Common myeloid progenitor, CD34-positive (primary cell): ENCODE measurements at regions not wholly inside any gene's neighbourhood (a gene's known extent, or its start where the extent isn't known, plus 50 kb on each side); places are given as distances from the start of the nearest gene placed in this dataset.

Experiments
- CTCF ChIA-PET: fragments of 350-600 bp; sonication (Branson Sonifier 250); formaldehyde crosslinking; loops from one replicate; lab custom pipeline; 2021; ENCODE audit warnings: antibody characterized with exemption; lab: Charles Lee
- POLR2A ChIA-PET: fragments of 350-600 bp; sonication (Branson Sonifier 250); formaldehyde crosslinking; loops from one replicate; lab custom pipeline; 2021; ENCODE audit warnings: antibody characterized with exemption; lab: Charles Lee
- DNase-seq, 3 donors: peaks; one replicate each; pipeline versions ENCODE4 v3.0.0 to v3.0.0-alpha.2; 2013
- H3K27ac ChIP-seq, 2 experiments: 1 replicate in 1 of 2; 2 replicates in 1 of 2; pipeline ENCODE4 v1.7.0; 2013; ENCODE audit warnings: inconsistent platforms in 2 of 2, low read length in 2 of 2, mild to moderate bottlenecking in 2 of 2, low read depth in 1 of 2, moderate library complexity in 1 of 2; ENCODE audit not compliant: severe bottlenecking in 2 of 2, insufficient read depth in 1 of 2, poor library complexity in 1 of 2
- H3K27me3 ChIP-seq, 5 experiments: replicated peaks in 2 of 5; 1 replicate in 3 of 5; 2 replicates in 2 of 5; pipeline versions ENCODE4 v1.6.1 to v1.7.0; 2013; ENCODE audit warnings: low read length in 4 of 5, mild to moderate bottlenecking in 2 of 5, moderate library complexity in 2 of 5, inconsistent platforms in 1 of 5; ENCODE audit not compliant: insufficient read depth in 5 of 5, control insufficient read depth in 4 of 5
- H3K36me3 ChIP-seq, 4 experiments: 1 replicate in 2 of 4; 2 replicates in 2 of 4; pipeline versions ENCODE4 v1.6.1 to v1.7.0; 2013; ENCODE audit warnings: low read length in 3 of 4, control low read depth in 1 of 4, mild to moderate bottlenecking in 1 of 4; ENCODE audit not compliant: control insufficient read depth in 4 of 4, insufficient read depth in 4 of 4
- H3K4me1 ChIP-seq, 4 experiments: 1 replicate in 3 of 4; 2 replicates in 1 of 4; pipeline versions ENCODE4 v1.6.1 to v1.7.1; 2013; ENCODE audit warnings: low read length in 3 of 4, mild to moderate bottlenecking in 3 of 4, control low read depth in 1 of 4, inconsistent platforms in 1 of 4, moderate library complexity in 1 of 4; ENCODE audit not compliant: control insufficient read depth in 4 of 4, insufficient read depth in 4 of 4; ENCODE audit errors: control extremely low read depth in 1 of 4
- H3K4me3 ChIP-seq, 7 experiments: 1 replicate in 4 of 7; 2 replicates in 3 of 7; pipeline versions ENCODE4 v1.5.1 to v1.7.0; 2013; ENCODE audit warnings: mild to moderate bottlenecking in 7 of 7, low read length in 6 of 7, moderate library complexity in 6 of 7, inconsistent platforms in 2 of 7, low read depth in 2 of 7, control low read depth in 1 of 7; ENCODE audit not compliant: insufficient read depth in 4 of 7, control insufficient read depth in 1 of 7; ENCODE audit errors: extremely low read depth in 1 of 7
- H3K9me3 ChIP-seq, 5 experiments: 1 replicate in 4 of 5; 2 replicates in 1 of 5; pipeline versions ENCODE4 v1.6.1 to v1.7.1; 2013; ENCODE audit warnings: low read length in 4 of 5, mild to moderate bottlenecking in 2 of 5, inconsistent platforms in 1 of 5, low read depth in 1 of 5, moderate library complexity in 1 of 5; ENCODE audit not compliant: control insufficient read depth in 4 of 5, insufficient read depth in 2 of 5; ENCODE audit errors: control extremely low read depth in 1 of 5
- WGBS: methylation state at CpG from one replicate; pipeline ENCODE4 v1.1.5; 2013; ENCODE audit not compliant: insufficient coverage; 5-methylcytosine and 5-hydroxymethylcytosine counted together

DNA sequence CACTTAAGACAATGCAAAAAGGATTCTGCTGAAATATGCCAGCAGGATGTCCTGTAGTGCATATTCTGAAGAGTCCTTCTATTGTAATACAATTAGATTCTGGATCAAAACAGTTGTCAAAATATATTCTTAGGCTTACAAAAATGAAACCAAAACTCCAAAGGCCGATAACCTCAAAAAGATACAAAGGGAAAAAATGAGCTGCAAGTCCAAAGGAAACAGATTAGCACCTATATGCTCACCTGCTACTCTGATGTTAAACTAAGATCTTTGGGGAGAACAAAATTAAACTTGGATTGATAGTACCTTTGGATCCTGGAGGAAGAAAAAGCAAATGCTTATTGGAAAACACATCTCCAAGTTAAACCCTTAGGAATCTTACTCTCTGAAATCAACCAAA is 397.1 kb downstream of the SPATA31D1 start:
- Histone ChIP-seq H3K27me3 (no peaks in the 10 kb centered on the region), H3K4me1 (no peaks in the 10 kb centered on the region), H3K9me3 (no peaks in the 10 kb centered on the region), H3K36me3 (no peaks in the 10 kb centered on the region), H3K27ac (no peak overlapping the region), H3K4me3 (no peak overlapping the region)
- ChIA-PET CTCF (no interaction called here), POLR2A (no interaction called here)
- no peak for DNase-seq
- 50% methylated on average over 1 of the region's 1 CpG for WGBS

DNA sequence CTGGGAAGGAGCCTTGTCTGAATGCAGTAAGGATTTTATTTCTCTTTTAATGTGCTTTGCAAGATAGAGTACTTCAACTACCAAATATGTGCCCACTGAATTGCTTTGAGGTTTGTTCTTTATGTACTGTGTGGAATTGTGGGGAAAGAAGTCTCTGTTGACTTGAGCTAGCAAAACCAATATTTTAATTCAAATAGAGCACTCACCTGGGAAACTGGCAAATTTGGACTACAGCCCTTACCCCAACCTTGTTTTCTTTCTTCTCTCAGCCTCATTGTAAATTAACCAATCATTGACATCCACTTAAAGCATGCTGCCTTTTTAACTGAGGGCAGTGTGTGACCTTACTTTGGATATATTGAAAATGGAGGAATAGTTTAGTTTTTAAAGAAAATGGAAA is 409.0 kb downstream of the SPATA31D1 start:
- CTCF ChIA-PET, result no interaction called here
- Histone ChIP-seq H3K27ac (no peak overlapping the region), H3K4me3 (no peak overlapping the region)

DNA sequence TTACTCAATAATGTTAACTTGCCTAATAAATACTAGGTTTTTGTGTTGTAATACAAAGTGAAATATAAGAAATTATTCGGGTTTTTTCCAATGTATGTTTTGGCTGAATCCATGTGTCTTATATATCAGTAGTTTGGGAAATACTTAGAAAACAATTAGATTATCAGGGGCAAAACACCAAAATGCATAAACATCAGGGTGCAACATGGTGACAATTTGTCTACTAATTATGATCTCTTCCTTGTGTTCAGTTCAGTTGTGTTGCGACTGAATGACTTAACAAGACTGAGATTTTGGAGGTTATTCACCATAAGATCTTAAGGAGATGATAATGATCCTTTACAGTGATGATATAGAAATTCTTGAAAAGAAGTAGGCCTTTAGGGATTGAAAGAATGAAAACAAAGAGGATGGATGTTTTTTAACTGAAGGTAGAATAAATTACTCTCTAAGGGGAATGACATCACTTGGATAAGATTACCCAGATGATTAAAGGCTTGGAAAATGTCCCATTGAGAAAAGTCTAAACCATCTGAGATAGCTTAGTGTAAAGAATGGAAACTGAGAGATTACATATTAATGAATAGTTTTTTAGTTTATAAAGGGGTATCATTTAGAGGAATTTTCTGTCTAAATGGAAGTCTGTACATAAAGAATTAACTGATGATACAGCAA is 415.8 kb downstream of the SPATA31D1 start:
- Histone ChIP-seq H3K4me1 (no peaks in the 10 kb centered on the region), H3K27me3 (no peaks in the 10 kb centered on the region), H3K9me3 (no peaks in the 10 kb centered on the region), H3K36me3 (no peaks in the 10 kb centered on the region), H3K27ac (no peak overlapping the region), H3K4me3 (no peak overlapping the region)
- WGBS, result 100% methylated on average over 1 of the region's 2 CpGs
- CTCF ChIA-PET, result no interaction called here
- no peak for DNase-seq
- POLR2A ChIA-PET, result no interaction called here

More for the DNA sequence above, 409.0 kb downstream of the SPATA31D1 start:
- DNase-seq, result no peak
- Histone ChIP-seq H3K4me1 (no peaks in the 10 kb centered on the region), H3K27me3 (no peaks in the 10 kb centered on the region), H3K9me3 (no peaks in the 10 kb centered on the region), H3K36me3 (no peaks in the 10 kb centered on the region)
- POLR2A ChIA-PET, result no interaction called here

DNA sequence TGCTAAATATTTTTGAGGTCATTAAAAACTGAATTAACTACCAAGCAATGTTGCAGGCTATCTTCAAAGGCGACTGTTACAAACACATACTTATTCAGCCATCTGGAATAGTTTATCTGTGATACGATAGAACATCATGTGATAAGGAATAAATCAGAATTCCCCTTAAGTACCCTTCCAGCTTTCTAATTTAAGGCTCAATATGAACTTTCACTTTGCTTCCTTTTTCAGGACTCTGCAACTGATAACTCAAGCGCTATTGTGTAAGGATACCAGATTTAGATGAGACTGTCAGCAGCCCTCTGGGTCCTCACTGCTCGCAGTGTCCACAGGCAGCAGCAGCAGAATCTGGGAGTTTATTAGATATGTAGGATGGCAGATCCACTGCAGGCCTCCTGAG is 416.3 kb downstream of the SPATA31D1 start:
- Histone ChIP-seq H3K4me3 (no peak overlapping the region), H3K27me3 (no peaks in the 10 kb centered on the region), H3K36me3 (no peaks in the 10 kb centered on the region), H3K9me3 (no peaks in the 10 kb centered on the region), H3K27ac (no peak overlapping the region), H3K4me1 (no peaks in the 10 kb centered on the region)
- DNase-seq, result no peak
- CTCF ChIA-PET, result no interaction called here
- 93% methylated on average over 2 of the region's 4 CpGs for WGBS
- POLR2A ChIA-PET, result no interaction called here

DNA sequence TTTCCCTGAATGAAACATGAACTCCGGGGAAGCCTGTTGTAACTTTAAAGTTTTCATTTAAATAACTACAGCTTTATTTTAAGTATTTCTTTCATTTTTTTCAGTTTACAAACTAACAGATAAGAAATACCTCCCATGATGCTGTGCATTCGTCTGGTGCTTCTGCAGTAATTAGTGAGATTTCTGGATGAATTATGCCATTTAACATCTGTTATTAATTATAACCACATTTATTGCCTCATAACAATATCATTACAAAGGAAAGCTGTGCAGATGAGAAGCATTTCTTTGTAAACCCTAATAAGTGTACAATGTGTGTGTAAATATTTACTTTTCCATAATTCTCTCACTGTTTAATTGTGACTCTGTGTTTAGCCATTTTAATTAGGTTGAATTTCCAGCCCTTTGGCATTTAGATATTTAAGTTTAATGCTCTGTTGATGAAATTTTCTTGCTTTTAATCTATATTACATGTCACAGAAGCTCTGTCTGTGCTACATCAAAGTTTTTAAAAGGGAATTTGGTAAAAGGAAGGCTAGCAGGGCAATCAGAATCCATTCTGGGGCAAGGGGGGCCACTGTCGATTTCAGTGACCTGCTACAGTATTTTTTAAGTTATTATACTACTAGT is 418.0 kb downstream of the SPATA31D1 start:
- H3K27ac ChIP-seq, result no peak overlapping the region
- H3K36me3 ChIP-seq, result no peaks in the 10 kb centered on the region
- no peaks in the 10 kb centered on the region for H3K27me3 ChIP-seq
- no peaks in the 10 kb centered on the region for H3K9me3 ChIP-seq
- CTCF ChIA-PET, result no interaction called here
- no peak for DNase-seq
- H3K4me1 ChIP-seq, result peaks cover 0 to 5% (median 0%) of the 10 kb centered on the region in 4 experiments
- POLR2A ChIA-PET, result no interaction called here
- H3K4me3 ChIP-seq, result no peak overlapping the region
- 100% methylated on average over 1 of the region's 3 CpGs for WGBS

DNA sequence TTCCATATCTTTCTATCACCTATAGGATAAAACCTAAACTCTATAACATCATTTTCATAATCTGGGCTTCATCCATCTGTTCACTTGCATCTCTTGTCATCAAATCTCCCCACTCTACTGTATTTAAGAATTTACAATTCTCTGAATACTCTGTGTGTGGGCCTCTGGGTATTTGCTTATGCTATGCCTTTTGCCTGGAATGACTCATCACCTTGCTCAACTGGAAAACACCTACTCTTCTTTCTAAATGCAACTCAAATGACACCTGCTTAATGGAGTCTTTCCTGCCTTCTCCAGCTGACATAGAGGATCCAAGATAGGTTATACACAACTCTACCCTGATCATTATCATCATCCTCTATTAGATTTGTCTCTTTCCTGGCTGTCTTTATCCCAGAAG is 421.7 kb downstream of the SPATA31D1 start:
- POLR2A ChIA-PET, result no interaction called here
- H3K9me3 ChIP-seq, result no peaks in the 10 kb centered on the region

DNA sequence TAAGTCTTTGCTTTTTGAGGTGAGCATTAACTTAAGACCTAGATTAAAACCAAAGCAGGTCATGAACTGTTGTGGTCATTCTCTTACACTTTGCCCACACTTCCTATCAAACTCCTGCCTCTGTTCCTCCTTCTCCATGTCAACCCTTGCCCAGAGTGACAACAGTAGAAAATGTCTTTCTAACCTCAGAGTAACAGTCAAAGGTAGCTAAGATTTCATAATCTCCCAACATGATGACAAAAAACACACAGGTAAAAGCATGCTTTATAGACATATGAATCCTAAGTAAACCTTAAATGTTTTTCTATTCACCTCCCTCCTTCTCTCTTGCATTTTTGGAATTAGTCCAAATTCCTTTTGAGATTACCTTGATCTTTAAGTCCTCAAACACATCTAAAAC is 422.3 kb downstream of the SPATA31D1 start:
- Histone ChIP-seq H3K36me3 (no peaks in the 10 kb centered on the region), H3K9me3 (no peaks in the 10 kb centered on the region), H3K4me3 (no peak overlapping the region), H3K27ac (no peak overlapping the region), H3K4me1 (peaks cover 0 to 5% (median 0%) of the 10 kb centered on the region in 4 experiments), H3K27me3 (no peaks in the 10 kb centered on the region)
- CTCF ChIA-PET, result no interaction called here
- no peak for DNase-seq
- POLR2A ChIA-PET, result no interaction called here

More for the DNA sequence above, 421.7 kb downstream of the SPATA31D1 start:
- H3K4me3 ChIP-seq, result no peak overlapping the region
- CTCF ChIA-PET, result no interaction called here
- H3K4me1 ChIP-seq, result peaks cover 0 to 5% (median 0%) of the 10 kb centered on the region in 4 experiments
- no peak for DNase-seq
- no peaks in the 10 kb centered on the region for H3K36me3 ChIP-seq
- H3K27me3 ChIP-seq, result no peaks in the 10 kb centered on the region
- no peak overlapping the region for H3K27ac ChIP-seq
